HG02571 (cell line): ENCODE measurements at regions not wholly inside any gene's neighbourhood (a gene's known extent, or its start where the extent isn't known, plus 50 kb on each side); places are given as distances from the start of the nearest gene placed in this dataset.
"Not testable (repeated sequence)": the region's sequence is repeated elsewhere in the genome, so short reads cannot be mapped to it uniquely, and the experiment has no call there.

ENCODE experiments used
- ATAC-seq: cut with Tn5 transposase; IDR thresholded peaks from one replicate; pipeline ENCODE4 v1.9.1; 2021; ENCODE audit warnings: mild to moderate bottlenecking, moderate library complexity; ENCODE audit not compliant: unreplicated experiment

DNA sequence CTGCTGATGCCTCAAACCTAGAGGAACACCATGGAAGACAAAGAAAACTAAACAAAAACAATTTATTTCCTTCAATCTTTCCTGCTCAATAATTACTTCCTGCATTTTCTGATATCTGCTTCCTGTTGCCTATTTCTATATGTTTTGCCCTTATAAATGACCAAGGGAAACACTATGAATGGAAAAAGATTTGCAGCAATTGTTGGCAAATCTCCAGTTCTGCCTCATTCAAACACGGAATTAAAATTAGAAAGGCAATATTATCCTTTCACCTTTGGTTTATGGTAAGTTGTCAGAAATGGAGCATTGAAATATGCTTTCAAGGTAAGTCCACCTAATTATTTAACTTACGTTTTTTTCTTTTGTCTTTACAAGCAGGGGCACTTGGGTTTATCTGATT is 552.2 kb upstream of the ANKRD30A start:
- ATAC-seq = no peak

DNA sequence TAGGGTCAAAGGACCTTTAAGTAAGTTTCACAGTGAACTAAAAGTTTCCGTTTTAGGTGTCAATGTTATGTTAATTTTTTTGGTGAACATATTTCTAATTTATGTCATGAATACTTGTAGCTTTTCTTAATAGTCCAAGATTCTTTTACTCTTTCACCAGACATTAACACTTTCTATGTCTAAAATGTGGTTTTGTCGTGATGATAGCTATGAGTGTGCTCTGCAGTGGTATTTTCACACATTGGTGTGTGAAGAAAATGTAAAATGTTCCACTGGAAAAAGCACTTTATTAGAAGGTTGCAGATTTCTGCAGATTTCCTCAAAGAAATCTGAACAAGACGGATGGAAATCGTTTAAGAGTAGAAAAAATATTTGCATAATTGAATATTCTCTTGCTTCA is 561.0 kb upstream of the ANKRD30A start:
- ATAC-seq = no peak

DNA sequence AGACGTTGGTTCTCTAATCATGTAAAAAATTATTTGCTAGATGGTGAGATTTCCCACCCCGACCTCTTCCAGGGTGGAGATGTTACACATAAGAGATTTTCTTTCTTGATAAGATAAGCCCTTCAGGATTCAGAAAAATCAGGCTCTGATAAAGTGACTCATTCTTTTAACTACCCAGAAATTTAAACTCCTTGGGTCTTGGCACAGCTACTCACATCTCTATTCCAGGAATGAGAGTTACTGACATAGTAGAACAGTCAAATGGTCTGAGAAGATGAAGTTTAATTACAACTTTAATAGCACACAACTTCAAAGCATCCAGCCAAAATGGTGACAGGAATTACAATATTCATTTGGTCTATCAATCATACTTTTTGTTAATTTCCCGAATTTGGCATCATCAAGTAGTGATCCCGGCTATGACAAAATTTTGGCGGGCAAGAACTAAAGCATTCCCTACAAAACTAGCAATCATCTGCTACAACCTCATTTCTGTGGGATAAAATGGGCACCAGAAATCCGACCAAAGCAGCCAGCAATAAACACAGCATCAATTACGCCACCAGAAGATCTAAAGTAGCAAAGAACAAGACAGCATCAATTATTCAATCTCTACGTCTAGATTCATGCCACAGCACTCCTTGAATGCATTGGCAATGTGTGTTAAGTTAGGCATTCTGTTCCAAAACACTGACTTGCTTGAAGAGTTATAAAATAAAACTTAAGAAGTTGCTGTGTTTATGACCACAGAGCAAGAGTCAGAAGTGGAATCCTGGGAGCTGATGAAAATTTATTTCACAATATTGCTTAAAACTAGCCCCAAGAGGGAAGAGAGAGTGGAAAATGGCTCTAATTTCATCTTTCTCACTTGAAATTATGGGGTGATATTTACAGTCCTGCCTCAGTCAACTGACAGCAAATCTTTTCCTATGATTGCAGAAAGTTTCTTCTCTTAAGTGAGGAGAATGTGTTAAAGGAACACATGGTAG is 565.7 kb upstream of the ANKRD30A start:
- no peak for ATAC-seq

DNA sequence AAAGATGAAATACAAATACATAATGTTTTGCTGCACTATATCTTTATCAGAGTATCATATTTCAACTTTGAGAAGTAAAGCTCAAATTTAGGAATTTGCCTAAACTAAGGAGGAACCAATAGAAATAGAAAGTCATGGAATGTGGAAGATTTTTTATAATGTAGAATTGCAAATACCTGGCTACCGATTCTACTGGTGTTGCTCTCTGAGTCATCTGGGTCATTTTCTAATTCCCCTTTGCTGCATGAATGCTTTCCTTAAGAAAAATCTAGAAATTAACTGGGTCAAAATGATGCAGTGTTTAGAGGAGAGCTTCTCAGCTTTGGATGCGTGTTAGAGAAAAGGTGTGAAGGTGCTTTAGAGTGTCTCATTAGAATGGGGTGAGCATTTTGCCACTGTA is 568.9 kb upstream of the ANKRD30A start:
- no peak for ATAC-seq

DNA sequence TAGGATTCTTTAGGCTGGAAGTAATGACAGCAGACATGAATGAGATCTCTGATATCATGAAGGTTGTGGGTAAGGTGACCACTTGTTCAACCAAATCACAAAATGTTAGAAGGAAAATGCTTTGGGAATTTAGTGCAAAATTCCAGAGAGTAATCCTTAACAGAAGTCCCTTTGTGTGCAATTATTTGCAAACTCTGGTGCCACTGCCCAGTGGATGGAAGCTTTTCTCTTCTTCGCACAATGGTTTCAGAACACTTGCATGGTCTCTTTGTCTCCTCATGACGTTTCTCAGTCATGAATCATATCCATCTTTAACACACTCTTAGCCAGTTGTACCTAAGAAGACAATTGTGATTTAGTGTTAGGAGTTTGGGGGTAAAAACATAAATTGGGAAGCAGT is 570.4 kb upstream of the ANKRD30A start:
- no peak for ATAC-seq

DNA sequence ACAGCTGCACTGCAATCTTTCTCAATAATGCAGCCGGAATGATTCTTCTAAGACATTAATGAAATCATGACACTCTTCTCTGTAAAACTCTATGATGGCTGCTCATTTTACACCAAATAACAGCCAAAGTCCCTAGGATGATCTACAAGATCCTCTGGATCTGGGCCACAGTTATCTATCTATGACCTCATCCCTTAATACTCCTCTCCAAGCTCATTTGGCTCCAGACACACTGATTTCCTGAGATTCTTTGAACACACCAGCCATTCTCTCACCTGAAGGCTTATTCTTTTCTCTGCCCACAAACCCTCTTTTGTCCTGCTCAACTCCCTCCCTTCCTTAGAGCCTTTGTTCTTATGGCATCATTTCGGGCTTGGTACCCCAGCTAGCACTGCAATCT is 577.4 kb upstream of the ANKRD30A start:
- no peak for ATAC-seq

DNA sequence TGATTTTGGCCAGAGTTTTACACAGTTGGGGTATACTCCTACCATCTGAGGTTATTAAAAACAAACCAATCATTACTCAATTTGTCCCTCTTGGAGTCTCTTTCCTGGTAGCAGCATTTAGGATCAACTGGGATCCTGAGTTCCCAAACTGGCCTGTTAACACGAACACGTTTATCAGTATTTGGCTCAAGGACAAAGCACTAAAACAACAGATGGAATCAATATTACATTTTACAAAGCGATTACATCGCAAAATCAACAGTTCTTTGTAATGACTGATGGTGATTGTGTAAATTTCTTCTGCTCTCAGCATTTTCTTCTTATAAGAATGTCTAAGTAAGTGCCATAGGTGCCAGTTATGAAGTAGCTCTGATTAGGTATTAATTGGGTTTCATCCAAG is 582.9 kb upstream of the ANKRD30A start:
- ATAC-seq = no peak

DNA sequence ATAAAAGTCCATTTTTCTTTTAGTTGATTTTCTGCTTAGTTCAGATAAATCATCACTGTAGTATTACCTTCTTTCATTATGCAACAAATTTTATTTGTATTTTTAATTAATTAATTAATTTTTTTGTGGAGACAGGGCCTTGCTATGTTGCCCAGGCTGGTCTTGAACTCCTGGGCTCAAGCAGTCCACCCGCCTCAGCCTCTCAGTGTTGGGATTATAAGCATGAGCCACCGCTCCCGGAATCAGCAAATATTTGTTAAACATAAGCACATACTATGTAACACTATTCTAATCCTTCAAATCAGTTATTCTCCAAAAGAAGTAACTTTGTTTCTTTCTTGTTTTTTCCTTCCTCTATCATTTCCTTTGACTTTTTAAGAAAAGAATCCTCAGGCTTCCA is 584.8 kb upstream of the ANKRD30A start:
- no peak for ATAC-seq

DNA sequence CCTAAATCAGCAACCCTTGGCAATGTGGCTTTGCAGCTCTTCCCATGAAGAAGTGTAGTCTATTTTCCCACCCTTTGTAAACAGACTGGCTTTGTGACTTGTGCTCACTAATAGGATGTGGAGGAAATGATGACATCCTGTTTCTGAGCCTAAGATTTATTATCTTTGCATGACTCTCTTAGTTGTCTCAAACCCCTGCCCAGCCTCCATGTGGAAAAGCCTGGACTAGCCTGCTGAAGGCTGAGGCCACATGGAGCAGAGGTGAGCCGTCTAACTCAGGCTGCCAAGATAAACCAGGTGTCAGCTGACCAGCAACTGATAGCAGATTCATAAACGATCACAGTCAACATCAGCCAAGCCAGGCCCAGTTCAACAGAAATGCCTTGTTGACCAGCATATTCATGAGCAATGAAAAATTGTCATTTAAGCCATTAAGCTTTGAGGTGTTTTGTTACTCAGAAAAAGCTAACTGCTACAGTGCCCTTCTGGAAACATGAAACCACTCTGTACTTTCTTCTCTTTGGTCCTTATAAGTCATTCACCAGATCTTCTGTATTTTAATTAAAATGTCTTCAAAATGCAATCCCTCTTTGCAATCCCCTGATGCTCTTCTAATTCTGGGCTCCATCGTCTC is 586.3 kb upstream of the ANKRD30A start:
- no peak for ATAC-seq

DNA sequence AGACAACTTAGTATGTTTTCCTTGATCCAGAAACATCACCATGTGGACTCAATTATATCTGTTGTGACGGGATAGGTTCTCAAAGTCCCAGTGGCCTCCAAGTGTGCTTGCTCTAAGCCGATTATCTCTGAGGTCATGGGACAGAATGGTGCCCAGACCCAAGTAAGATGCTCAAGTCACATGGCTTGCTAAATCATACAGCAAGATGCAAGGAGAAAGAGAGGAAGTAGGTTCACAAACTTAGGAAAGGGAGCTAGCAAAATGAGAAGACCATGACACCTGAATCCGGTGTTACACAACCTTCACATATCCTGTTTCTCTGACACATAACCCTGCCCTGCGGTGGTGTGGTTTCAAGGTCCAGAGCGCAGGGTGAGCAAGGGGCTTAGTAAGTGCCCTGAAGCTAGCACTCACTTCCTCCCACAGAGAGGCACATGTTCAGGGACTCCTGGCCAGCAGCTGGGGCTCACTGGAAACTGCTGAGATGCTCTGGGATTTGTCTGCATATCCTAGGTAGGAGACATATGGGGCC is 590.9 kb upstream of the ANKRD30A start:
- ATAC-seq = peak; percentile 65

DNA sequence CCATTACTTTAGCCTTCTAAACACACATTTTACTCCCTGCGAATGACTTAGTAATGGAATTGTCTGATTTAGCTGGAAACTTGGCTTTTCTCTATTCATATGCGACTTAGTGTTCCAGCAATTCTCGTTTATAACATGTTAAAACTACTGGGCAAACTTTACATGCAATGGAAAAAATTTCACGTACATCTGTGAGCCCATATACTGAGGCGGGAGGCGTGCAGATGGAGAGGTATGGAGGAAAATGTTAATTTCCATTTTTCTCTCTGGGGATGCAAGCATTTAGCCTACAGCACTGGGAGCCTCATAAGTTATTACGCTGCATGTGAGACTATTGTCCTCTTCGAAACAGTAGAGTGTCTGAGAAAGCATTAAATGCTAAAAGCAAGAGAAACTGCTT is 591.5 kb upstream of the ANKRD30A start:
- ATAC-seq = no peak

DNA sequence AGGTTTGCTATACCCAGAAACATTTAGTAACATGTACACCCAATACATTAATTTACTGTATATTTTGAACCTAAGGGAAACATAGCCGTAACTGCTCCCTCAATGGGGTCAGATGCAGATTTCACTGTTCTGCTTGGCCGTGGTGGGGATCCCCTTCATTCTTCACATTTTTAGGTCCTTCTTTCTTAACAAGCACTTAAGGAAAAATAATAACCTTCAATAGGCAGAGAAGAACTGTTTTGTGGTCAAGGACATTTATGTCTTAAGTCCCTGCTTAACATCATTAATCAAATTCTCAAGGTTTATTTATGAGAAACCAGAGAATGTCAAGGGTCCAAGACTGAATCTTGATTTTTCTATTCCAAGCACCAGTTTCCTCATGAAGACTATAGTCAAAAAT is 592.1 kb upstream of the ANKRD30A start:
- no peak for ATAC-seq

DNA sequence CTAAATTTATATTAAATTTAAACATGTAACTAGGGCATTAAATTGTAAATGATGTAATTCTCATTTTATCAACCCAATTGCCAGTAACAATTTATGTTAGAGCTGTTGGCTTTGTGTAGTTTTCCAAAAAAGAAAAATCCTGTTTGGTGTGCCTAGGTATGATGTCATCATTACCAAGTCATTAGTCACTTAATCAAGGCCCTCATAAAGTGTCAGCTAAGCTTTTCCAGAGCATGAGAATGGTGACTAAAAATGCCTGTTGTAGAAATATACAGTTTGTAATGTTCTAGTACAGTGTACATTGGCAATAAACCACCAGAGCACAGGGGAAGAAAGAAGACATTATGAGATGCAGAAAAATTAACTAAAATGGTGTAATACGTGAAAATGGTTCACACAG is 593.8 kb upstream of the ANKRD30A start:
- ATAC-seq = no peak

DNA sequence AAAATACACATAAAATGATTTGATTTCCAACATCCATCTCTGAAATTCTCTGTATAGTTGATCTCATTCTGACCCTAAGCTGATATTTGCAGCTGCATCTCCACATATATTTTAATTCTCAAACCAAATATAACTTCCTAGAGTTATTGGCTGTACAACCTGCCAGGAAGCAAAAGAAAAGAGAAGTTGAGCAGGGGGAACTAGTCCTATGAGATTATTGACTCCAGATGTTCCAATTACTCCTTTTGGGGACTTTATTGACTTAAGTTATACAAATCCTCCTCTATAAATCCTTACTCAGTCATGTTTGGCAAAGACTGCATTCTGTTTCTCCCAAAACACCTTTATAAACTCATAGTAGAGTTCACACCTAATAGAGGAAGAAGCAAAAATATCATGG is 599.4 kb upstream of the ANKRD30A start:
- ATAC-seq = no peak

DNA sequence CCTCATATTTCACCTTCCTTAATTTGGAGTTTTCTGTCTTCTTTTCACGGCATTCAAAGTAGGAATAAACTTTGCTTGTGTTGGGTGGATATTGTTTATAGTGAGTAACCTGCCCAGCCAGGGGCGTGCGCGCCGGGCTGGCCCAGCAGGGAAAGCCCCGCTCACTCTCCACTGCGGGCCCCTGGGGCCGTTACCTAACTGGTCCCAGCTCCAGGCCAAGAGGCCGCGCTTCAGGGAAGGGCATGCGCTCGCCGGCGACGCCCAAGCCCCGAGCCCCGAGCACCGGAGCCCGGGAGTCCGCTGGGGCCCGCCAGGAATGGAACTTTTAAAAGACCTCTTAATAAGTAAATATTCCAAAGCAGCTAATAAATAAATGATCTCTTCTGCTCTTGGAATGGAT is 601.3 kb upstream of the ANKRD30A start:
- not testable (repeated sequence) for ATAC-seq

DNA sequence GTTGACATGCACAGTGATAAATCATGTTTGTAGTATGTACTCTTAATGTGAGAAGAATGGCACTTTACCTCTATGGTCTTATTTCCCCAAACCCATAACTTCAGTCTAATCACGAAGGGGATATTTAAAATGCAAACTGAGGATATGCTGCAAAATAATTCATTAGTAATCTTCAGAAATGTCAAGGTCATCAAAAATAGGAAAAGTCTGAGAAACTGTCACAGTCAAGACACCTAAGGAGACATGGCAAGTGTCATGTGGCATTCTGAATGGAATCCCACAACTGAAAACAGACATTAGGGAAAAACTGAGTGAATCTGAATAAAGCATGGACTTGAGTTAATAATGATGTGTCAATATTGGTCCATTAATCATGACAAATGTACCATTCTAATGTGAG is 605.5 kb upstream of the ANKRD30A start:
- ATAC-seq = no peak

DNA sequence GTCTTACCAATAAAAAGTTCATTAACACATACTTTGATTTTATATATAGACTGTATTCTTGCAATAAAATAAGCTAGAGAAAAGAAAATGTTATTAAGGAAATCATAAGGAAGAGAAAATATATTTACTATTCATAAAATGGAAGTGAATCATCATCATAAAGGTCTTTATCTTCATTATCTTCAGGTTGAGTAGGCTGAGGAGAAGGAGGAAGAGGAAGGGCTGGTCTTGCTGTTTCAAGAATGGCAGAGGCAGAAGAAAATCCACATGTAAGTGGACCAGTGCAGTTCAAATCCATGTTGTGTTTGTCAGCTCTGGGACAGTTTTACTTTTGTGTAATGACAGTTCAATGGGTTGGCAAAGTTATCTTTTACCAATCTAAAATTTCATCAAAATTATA is 609.1 kb upstream of the ANKRD30A start:
- no peak for ATAC-seq

DNA sequence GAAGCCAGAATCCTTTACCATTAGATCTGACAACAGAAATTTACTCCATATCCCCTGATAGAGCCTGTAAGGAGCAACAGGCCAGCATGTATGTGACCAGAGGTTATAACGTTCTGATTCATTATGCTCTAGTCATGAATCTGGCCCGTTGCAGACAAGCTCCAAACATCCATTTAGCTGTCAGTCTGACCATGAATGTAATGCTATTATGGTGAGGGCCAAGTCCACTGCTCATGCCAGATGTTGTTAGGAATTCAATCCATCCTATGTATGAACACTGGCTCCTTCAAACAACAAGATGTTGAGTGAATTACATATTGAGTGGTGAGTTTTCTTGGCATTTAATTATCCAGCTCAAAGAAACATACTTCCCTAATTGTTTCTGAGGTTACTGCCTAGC is 610.1 kb upstream of the ANKRD30A start:
- ATAC-seq = no peak

DNA sequence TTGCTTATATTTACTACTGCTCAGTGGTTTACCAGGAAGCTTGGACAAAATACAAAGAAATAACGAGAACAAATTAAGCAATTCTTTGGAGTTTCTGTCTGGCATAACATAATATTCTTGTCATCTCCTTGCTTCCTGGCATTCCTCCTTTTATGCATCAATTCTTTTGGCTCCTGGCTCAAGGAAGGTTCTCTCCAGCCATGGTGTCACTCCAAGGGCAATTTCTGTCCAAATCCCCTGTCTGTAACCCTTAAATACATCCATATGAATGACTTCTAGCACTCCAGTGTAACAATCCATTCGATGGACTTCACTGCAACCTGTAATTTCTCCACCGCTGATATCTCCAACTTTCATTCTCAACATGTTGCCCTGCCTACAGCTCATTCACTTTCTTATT is 617.7 kb upstream of the ANKRD30A start:
- no peak for ATAC-seq

DNA sequence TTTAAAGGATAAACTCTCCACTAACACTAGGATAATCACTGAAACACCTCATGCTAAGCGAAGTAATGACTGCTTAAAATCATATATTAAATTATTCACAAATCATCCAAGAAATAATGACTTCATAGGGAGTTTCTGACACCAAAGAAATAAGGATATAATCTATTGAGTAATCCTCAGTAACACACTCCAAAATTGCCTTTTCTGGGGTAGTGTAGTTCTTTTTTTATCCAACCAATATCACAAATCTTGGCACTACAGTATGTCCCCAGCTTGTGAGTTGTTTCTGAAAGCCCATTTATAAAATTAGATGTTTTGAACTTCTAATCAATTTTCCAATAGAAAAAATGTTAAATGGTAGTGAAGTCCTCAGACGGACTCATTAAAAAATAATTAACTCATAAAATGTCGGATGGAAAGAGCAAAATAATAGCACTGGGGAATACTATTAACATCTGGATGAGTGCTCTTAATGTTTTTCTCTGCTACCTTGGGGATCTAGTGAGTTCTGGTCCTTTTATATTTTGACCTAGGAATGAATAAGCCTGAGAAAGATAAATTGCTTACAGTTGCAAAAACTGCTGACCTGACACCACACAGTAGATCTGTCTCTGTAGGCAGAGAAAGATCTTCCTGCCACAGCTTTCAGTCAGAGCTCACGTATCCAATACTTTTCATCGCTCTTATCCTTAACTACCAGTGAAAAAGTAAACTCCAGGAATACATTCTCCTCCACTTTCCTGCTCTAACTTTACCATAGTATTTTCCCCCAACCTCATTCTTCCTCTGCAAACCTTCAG is 618.5 kb upstream of the ANKRD30A start:
- ATAC-seq = no peak

DNA sequence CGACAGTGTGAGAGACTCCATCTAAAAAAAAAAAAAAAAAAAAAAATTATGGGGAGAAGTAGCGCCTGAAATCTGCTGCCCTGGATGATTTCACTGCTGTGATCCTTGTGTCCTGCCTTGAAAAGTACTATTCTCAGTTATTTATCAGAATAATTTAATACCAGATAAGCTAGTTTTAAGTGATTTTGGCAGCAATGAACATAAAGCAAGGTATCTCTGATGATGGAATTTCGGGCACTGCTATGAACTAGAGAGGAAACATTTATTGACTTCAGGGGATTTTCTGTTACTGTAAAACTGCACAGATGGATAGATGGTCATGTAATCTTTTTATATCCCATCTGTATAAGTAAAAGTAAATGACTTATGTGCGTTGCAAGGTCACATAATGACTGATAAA is 619.1 kb upstream of the ANKRD30A start:
- no peak for ATAC-seq
